HG02623 (cell line): ENCODE measurements at regions not wholly inside any gene's neighbourhood (a gene's known extent, or its start where the extent isn't known, plus 50 kb on each side); places are given as distances from the start of the nearest gene placed in this dataset.
"Not testable (repeated sequence)": the region's sequence is repeated elsewhere in the genome, so short reads cannot be mapped to it uniquely, and the experiment has no call there.

Experiments
- ATAC-seq: cut with Tn5 transposase; IDR thresholded peaks from one replicate; pipeline ENCODE4 v1.9.1; 2021; ENCODE audit warnings: moderate library complexity; ENCODE audit not compliant: unreplicated experiment

GRCh38 chr14:40954448-40955130 is 652.1 kb upstream of the LRFN5 start:
- not testable (repeated sequence) for ATAC-seq

DNA sequence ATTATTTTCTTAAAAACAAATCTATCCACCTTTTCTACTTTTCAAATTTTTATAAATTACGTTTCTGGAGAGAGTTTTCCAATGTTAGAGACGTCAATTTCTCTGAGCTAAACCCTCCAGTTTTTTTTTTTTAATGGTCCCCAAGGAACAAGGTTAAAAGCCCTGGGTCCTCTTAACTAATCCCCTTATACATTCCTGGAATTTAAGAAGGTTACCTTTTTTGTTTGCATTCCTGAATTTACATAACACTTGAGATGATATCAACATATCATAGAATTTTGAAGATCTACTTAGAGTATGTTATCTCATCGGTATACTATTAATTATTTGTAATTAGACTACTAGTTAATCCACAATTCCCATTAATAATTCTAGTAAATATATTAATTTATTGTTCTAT is 662.2 kb upstream of the LRFN5 start:
- ATAC-seq: no peak

DNA sequence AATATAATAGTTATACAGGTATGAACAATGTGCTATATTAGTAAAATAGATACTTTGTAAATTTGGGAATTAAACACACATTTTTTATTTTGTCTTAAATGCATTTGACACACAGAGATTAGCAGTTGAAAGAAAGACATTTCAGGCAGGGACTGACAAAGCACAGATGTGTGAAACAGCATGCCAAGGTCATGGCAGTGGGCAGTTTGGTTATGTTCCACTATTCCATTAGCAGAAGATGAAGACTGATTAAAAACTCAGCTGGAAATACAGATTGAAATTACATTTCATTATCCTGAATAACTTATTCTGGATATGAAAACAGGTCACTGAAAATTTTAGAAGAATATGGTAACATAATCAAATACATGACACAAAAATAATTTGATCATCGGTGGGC is 669.8 kb upstream of the LRFN5 start:
- no peak for ATAC-seq

GRCh38 chr14:40920380-40920779 is 686.3 kb upstream of the LRFN5 start:
- no peak for ATAC-seq

DNA sequence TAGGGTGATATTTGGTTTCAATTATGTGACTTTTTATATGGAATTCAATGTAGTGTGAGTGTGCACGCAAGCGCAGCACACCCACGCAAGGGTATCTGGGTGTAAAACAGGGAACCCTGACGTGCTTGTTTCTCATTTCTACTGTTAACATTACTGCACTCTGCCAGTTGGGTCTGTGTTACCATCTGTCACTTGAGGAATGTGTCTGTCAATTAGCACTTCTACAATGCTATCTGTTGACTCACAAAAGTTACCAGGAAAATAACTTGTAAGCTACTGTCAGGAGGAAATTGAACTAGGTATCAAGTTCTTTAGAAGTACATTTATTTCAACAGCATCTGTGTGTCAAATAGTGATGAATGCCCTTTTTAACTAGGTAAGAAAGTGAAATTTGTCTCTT is 695.5 kb upstream of the LRFN5 start:
- no peak for ATAC-seq

DNA sequence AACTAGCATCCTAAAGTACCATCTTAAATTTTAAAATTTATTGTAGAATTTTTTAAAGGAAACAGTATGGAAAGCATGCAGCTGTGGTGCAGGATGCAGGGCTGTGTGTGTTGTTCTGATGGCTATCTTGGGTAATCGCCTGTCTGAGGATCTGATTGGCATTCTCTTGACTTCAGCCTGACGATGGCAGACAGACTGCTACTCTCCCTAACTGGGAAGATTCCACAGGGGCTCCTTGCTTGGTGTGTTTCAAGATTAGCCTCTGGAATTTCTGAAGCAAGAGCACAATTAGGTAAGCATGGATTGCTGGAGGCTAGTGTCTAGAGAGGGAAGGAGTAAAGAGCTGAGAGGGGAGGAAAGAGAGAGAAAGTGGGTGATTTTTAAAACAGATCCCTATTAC is 696.8 kb upstream of the LRFN5 start:
- ATAC-seq: no peak

DNA sequence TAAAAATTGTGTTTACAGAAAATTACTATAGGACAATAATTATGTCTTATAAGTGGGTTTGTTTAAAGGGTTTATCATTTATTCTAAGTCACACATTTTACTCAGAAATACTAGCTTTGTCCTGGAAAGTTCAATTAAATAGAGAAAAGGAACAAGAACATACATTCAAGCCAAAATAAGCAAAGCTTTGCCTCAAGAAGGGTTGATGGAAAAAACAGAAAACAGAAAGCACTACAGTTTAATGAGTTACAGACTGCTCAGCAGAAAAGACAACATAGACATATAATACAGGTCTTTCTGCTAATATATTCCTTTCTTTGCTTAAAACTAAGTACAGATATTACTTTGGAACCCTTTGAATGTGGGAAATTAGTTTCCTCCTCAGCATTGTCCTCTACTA is 703.0 kb upstream of the LRFN5 start:
- no peak for ATAC-seq

DNA sequence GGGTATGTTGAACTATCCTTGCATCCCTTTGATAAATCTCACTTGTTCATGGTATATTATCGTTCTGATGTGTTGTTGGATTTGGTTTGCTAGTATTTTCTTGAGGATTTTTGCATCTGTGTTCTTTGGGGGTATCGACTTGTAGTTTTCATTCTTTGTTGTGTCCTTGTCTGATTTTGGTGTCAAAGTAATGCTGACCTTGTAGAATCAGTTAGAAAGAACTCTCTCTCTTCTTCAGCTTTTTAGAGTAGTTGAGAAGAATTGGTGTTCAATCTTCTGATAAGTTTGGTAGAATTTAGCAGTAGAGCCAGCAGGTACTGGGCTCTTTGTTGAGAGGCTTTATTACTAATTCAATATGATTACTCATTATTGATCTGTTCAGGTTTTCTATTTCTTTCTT is 707.2 kb upstream of the LRFN5 start:
- no peak for ATAC-seq

DNA sequence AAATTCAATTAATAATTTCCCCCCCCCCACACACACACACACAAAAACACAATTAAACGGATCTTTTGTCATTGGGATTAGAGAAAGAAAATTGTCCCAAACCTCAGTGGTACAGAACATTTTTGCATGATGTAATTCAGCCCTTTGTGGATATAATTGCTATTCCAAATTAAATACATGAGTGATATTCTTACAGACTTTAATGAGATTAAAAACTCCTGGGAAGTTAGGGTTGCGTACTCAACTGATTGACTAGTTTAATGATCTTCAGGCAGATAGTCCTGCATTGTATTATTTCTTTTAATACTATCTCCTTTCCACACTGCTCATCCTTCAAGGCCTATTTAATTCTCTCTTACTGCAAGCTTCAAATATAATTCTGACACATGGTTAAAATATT is 711.8 kb upstream of the LRFN5 start:
- ATAC-seq: no peak

DNA sequence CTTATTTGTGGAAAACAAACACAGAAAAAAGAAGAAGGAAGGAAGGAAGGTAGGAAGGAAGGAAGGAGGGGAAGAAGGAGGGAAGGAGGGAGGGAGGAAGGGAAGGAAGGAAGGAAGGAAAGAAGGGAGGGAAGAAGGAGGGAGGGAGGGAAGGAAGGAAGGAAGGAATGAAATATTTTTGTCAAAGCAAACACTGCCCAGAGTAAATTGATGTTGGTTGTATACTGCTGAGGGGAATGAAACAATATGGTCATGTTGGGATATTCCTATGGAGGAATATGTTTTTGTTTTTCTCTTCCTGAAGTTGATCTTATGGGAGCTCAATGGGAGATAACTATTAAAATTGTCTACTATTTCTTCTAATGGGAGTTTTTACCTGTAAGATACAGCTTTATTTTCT is 717.5 kb upstream of the LRFN5 start:
- no peak for ATAC-seq

DNA sequence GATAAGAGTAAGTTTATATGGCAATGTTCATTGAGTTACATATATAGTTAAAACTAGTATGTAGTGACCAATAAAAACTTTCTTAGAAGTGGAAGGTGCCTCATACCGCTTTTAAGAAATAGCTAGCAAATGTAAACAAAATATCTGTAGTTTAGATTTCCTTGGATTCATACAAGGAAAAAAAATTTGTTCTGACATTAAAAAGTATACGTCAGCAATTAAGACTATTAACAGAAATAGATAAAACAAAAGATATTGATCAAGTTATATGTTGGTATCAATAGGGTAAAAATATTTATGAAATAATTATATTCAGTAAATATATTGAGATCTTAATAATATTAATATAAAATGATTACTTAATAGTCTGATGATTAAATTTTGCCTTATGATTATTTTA is 718.8 kb upstream of the LRFN5 start:
- ATAC-seq: no peak

DNA sequence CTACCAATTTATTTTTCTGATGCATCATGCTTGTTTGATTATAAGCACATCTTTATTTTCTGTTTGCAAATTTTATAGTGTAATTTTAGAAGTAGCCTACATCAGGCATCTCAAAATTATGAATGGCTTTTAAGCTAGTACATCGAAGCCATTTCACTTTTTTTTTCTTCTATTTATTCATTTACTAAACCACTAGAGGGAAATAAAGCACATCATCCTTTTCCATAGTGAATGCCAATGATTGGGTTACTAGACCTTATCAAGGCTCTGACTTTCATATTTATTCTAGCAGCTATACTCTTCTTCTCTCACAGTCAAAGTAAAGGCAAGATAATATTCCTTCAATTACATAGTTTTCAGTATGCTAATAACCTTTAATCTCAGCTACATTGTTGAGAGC is 736.4 kb upstream of the LRFN5 start:
- no peak for ATAC-seq

DNA sequence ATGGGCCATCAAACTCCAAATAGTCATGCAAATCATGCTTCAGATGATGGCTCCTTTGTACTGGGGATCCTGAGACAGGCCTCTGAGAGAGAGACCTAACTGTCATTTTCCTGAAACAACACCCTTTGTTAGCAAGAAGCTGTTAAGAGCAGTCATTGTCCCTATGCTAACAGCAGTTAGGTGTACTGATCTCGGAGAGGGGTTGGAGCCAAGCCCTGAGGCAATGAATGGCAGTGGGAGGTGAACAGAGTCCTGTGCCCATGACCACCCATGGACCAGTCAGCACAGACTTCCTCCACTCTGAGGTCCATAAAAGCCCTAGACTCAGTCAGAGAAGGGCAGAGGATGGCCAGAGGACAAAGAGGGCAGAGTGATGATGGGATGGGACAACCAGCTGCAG is 747.6 kb upstream of the LRFN5 start:
- no peak for ATAC-seq

DNA sequence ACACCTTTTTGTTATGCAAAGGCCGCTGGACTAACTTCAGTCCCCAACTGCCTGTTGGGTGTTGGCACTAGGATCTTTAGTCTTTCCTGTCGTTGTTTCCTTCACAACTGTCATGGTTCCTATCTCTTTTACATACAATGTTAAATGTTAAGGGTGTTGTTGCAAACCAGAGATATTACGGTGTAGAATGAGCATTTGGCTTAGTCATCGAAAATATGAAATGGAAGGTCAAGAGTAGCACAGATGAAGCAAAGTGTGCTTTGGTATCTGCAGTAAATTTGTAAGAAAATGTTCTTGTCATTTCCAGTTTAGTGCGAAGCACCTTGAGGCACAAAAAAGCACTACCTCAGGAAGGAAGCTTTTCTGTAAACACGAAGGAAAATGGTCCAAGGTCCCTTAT is 751.3 kb upstream of the LRFN5 start:
- no peak for ATAC-seq

DNA sequence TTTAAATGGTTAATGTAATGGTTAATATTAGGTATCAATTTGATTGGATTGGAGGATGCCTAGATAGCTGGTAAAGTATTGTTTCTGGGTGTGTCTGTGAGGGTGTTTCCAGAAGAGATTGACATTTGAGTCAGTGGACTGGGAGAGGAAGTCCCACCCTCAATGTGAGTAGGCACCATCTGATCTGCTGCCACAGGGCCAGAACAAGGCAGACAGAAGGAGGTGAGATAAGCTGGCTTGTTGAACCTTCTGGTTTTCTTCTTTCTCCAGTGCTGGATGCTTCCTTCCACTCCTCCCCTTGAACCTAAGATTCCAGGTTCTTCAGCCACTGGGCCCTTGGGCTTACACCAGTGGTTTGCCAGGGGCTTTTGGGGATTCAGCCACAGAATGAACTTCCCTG is 756.5 kb upstream of the LRFN5 start:
- ATAC-seq: no peak

GRCh38 chr14:40847480-40847879 is 759.2 kb upstream of the LRFN5 start:
- ATAC-seq: no peak

- no peak for ATAC-seq
Measured at GRCh38 chr14:40842816-40843215, 763.9 kb upstream of the LRFN5 start.

DNA sequence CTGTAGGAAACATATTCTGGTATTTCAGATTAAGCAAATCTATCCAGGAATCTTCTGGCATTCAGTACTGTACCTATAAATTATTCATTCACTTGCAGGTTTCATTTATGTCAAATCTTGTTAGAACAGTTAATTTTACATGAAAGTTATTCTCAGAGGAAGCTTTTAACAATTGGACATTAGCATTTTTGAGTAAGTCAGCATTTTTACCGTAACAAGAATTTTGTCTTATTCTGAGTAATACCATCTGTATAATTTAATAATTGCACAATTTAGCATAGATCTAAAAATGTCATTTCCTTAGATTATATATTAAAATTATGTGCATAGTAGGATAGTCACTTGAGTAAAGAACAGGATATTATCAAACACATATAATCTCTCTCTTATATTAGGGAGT is 764.8 kb upstream of the LRFN5 start:
- no peak for ATAC-seq

DNA sequence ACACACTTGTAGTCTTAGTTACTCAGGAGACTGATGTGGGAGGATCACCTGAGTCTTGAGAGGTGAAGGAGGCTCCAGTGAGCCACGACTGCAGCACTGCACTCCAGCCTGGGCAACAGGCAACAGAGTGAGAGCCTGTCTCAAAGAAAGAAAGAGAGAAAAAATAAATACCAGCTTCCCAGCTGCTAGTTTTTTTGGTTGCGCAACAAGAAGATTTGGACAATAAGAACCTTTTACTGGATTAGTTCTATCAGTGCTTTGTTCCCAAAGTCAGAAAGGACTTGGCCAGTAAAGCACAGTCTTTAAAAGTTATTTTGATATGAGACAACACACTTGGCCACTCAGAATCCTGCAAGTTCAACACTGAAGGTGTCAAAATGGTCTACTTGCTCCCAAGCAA is 768.1 kb upstream of the LRFN5 start:
- ATAC-seq: no peak

DNA sequence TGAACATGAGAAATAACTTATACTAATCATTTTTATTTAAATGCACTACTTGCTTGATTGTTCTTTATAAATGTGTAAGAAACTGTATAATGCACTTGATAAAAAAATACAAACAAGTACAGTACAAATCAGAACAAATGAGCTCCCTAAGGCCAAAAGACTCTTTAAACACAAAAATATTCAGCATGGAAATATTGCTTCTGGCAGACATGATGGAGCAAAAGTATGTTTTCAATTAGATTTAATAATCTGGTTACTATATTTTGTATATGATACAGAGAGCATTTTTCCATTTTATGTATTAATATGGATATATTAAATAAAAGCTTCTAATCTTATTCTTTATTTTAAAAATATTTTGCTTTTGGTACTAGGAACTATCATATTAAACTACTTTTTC is 800.2 kb upstream of the LRFN5 start:
- ATAC-seq: no peak

GRCh38 chr14:40796168-40796567 is 810.5 kb upstream of the LRFN5 start:
- no peak for ATAC-seq

- no peak for ATAC-seq
Measured at GRCh38 chr14:40784860-40785259, 821.8 kb upstream of the LRFN5 start.

GRCh38 chr14:40762685-40763084 is 844.0 kb upstream of the LRFN5 start:
- no peak for ATAC-seq

- ATAC-seq: no peak
Measured at GRCh38 chr14:40762177-40762576, 844.5 kb upstream of the LRFN5 start.
